Stimulated activated naive B cell treated with anti-CD40 and anti-IgM and Interleukin-4, amounts not matched to agents 10 μg/mL and 1 μg/mL and 100 μg/mL, for 72 hours (primary cell): ENCODE measurements at regions not wholly inside any gene's neighbourhood (a gene's known extent, or its start where the extent isn't known, plus 50 kb on each side); places are given as distances from the start of the nearest gene placed in this dataset.
"Not testable (repeated sequence)": the region's sequence is repeated elsewhere in the genome, so short reads cannot be mapped to it uniquely, and the experiment has no call there.

Experiments used
- ATAC-seq, 2 donors: fragments of 150-1000 bp; cut with Tn5 transposase; replicated peaks; 2 replicates each; pipeline ENCODE4 v1.10.0; 2021; ENCODE audit warnings: moderate library complexity in 1 of 2
- DNase-seq: peaks from one replicate; pipeline ENCODE4 v3.0.0; 2021
- H3K27ac Mint-ChIP-seq: one replicate; pipeline ENCODE4 v1.8.0; 2022; ENCODE audit warnings: mild to moderate bottlenecking, mixed read lengths
- H3K27me3 Mint-ChIP-seq, 2 donors: one replicate each; pipeline ENCODE4 v1.8.0; 2022; ENCODE audit warnings: mixed read lengths in 2 of 2
- H3K36me3 Mint-ChIP-seq, 2 donors: one replicate each; pipeline ENCODE4 v1.8.0; 2022; ENCODE audit warnings: mixed read lengths in 2 of 2, mild to moderate bottlenecking in 1 of 2
- H3K4me1 Mint-ChIP-seq, 2 donors: one replicate each; pipeline ENCODE4 v1.8.0; 2022; ENCODE audit warnings: mixed read lengths in 2 of 2, mild to moderate bottlenecking in 1 of 2
- H3K4me3 Mint-ChIP-seq, 2 donors: one replicate each; pipeline ENCODE4 v1.8.0; 2022; ENCODE audit warnings: mild to moderate bottlenecking in 2 of 2, mixed read lengths in 2 of 2, moderate library complexity in 1 of 2
- H3K9me3 Mint-ChIP-seq, 2 donors: one replicate each; pipeline ENCODE4 v1.8.0; 2022; ENCODE audit warnings: mixed read lengths in 2 of 2, mild to moderate bottlenecking in 1 of 2

DNA sequence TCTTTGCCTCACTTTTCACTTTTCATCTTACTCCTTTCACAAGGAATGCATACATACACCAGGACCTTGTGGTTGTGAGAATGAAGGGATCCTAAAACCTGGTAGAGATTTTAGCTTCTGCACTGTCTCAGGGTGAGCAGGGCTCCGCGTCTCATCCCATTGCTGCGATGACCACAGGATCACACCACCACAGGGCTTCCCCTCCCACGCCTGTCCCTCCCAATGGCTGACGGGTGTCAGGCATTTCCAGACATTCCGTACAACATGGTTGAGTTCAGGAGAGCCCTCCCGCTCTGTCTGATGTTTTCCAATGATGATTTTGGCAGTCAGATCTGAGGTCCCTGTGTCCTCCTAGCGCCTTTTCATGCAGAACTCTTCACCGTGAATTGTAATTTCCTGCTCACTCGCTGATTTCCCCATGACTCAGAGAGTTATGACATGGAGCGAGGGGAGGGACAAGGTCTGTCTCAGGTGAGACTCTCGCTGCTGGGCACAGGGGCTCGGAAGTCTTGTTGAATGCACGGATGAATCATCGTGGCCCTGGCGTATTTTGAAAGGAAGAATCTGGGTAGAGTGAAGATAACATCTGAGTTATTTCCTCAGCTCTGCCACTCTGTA, 102.8 kb downstream of the TEX29 start:
- no peak overlapping the region for H3K27ac Mint-ChIP-seq
- no peak for DNase-seq
- H3K4me1 Mint-ChIP-seq = no peaks in the 10 kb centered on the region
- H3K27me3 Mint-ChIP-seq = peaks cover 0 to 11% of the 10 kb centered on the region in 2 donors
- no peak for ATAC-seq
- H3K4me3 Mint-ChIP-seq = no peak overlapping the region
- H3K9me3 Mint-ChIP-seq = no peaks in the 10 kb centered on the region
- no peaks in the 10 kb centered on the region for H3K36me3 Mint-ChIP-seq

DNA sequence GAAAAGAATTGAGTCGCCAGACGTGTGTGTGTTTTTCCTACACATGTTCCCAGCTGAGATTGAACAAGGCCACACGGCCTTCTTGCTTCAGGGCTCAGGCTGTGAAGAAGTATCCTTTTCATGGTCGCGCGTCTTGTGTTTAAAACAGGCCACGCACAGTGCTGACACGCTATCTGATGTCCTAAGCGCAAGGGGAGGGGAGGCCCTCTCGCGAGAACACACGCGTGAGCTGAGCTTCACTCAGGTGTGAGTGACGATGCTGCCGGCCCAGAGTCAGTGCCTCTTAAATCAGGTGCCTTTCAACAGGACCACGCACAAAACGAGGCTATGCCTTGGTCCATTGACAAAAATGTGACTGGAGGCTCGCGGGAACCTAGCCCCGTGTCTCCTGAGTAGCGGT, 103.7 kb downstream of the TEX29 start:
- H3K27ac Mint-ChIP-seq = no peak overlapping the region

DNA sequence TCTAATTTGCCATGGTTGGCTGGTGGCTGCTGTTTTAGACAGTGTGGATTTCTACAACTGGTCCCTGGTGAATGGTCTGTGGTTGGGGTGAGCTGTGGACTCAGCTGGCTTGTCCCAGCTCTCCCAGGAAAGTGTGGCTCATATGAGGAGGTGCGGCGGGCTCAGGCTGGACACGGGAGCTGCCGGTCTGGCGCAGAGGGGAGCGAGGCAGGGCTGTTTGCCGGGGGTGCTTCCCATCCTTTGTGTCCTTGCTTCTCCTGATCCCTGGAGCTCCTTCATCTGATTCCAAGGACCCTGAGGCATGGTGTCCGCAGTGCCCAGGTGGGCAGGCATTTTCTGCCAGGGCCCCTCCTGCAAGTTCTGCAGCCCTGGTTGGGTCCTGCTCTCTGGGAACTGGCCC, 104.9 kb downstream of the TEX29 start:
- Mint-ChIP-seq H3K4me1 (no peaks in the 10 kb centered on the region), H3K27me3 (peaks cover 0 to 5% of the 10 kb centered on the region in 2 donors), H3K36me3 (no peaks in the 10 kb centered on the region), H3K9me3 (no peaks in the 10 kb centered on the region), H3K27ac (no peak overlapping the region), H3K4me3 (no peak overlapping the region)
- ATAC-seq (no peak), DNase-seq (no peak)

More for the DNA sequence above, 103.7 kb downstream of the TEX29 start:
- no peaks in the 10 kb centered on the region for H3K36me3 Mint-ChIP-seq
- H3K27me3 Mint-ChIP-seq = peaks cover 0 to 9% of the 10 kb centered on the region in 2 donors
- ATAC-seq (no peak), DNase-seq (no peak)
- no peaks in the 10 kb centered on the region for H3K4me1 Mint-ChIP-seq
- no peak overlapping the region for H3K4me3 Mint-ChIP-seq
- H3K9me3 Mint-ChIP-seq = no peaks in the 10 kb centered on the region

DNA sequence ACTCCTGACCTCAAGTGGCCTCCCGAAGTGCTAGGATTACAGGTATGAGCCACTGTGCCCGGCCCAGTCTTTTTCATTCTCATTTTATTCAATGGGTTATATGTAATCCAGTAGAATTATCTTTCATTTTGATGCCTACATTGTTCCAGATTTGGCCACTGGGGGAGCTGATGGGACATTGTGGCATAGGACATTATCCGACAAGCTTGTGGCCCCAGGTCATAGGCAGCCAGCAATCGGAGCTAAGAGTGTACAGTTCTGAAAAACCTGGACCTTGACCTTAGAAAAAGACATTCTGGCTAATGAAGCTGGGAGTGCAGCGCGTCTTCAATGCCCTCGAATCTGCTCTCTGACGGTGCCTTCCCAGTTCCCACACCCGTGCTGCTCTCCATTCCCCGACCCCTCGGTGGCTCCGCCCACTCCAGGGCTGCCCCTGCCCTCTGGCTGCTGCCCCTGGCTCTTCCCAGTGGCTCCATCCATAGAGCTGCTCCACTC, 108.7 kb downstream of the TEX29 start:
- Mint-ChIP-seq H3K4me1 (no peaks in the 10 kb centered on the region), H3K4me3 (no peak overlapping the region), H3K27me3 (peaks cover 16 to 20% of the 10 kb centered on the region in 2 donors), H3K27ac (no peak overlapping the region), H3K9me3 (no peaks in the 10 kb centered on the region), H3K36me3 (no peaks in the 10 kb centered on the region)
- DNase-seq = peak; percentile 9
- ATAC-seq = peak; percentile 80 to 86

DNA sequence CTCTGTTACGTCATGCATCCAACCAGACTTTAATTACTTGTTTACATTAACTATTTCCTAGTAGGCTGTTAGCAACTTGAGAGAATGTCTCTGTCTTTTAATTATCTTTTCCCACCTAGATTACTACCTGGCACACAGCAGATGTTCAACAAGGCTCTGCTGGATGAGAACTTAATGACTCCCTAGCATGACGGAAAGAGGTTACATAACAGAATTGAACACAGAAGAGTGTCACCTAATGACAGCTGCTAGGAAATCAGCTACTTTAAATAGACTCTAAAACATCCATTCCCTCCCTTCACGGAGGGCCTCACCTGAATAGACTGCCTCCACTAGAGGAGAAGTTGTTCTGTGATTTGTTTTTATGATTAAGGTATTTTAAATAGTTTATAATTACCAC, 110.8 kb downstream of the TEX29 start:
- Mint-ChIP-seq H3K4me3 (no peak overlapping the region), H3K36me3 (no peaks in the 10 kb centered on the region), H3K27me3 (peaks cover 26 to 30% of the 10 kb centered on the region in 2 donors), H3K4me1 (no peaks in the 10 kb centered on the region), H3K27ac (no peak overlapping the region), H3K9me3 (peaks cover 9% of the 10 kb centered on the region in 2 donors)
- ATAC-seq (no peak), DNase-seq (no peak)

DNA sequence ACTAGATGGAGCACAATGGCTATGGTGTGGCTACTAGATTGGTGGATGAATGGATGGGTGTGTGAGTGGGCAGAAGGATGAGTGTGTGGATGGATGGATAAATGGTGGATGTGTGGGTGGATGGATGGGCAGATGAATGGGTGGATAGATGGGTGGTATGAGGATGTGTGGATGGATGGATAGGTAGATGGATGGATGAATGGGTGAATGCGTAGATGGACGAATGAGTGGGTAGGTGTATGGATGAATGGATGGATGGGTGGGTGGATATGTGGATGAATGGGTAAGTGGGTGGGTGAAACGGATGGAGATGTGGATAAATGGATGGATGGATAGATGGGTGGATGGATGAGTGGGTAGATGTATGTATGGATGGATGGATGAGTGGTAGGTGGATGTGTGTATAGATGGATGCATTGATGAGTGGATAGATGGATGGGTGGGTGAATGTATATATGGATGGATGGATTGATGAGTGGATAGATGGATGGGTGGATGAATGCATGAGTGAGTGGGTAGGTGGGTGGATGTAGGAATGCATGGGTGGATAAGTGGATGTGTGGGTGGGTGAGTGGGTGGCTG, 114.2 kb downstream of the TEX29 start:
- ATAC-seq = no peak
- no peak for DNase-seq
- H3K4me1 Mint-ChIP-seq = no peaks in the 10 kb centered on the region
- no peak overlapping the region for H3K4me3 Mint-ChIP-seq
- peaks cover 26 to 30% of the 10 kb centered on the region in 2 donors for H3K27me3 Mint-ChIP-seq
- H3K36me3 Mint-ChIP-seq = no peaks in the 10 kb centered on the region
- no peak overlapping the region for H3K27ac Mint-ChIP-seq
- H3K9me3 Mint-ChIP-seq = peaks cover 9% of the 10 kb centered on the region in 2 donors

DNA sequence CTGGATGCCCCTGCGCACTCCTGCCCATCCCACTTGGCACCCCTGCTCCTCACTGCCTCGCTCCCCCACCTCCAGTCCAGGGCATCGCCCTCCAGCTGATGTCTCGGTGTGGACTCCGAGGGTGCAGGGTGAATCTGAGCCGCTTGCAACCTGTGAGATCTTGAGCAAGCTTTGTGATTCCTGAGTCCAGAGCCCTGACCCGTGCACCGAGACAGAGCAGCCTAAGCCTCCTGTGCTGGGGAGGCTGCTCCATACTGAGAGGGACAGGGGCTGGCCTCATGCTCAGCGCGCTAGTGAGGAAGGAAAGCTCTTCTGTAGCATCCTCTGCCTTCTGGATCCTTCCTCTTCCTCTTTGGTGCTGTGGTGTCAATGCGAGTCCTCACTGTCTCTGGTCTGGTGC, 116.0 kb downstream of the TEX29 start:
- ATAC-seq (no peak), DNase-seq (no peak)
- Mint-ChIP-seq H3K4me1 (no peaks in the 10 kb centered on the region), H3K27ac (no peak overlapping the region), H3K9me3 (peaks cover 9% of the 10 kb centered on the region in 2 donors), H3K36me3 (no peaks in the 10 kb centered on the region), H3K4me3 (no peak overlapping the region), H3K27me3 (peaks cover 23 to 26% of the 10 kb centered on the region in 2 donors)

DNA sequence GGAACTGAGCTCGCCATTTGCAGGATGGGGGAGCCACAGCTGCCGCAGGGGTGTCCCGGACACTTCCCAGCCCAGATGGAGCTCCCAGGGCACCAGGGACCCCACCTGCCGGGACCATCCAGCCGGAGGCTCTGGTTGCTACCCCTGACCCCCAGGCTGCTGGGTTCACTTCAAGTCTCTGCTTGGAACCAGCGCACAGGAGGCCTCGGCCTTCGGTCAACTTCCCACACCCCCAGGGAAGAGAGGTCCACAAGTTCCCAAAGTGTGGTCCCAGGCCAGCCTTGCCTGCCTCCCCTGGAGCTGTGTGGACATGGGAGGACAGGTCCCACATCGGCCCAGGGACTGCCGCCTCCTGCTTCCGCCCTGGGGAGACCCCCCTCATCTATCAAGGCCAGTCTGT, 117.0 kb downstream of the TEX29 start:
- DNase-seq (no peak), ATAC-seq (no peak)
- Mint-ChIP-seq H3K9me3 (peaks cover 9% of the 10 kb centered on the region in 2 donors), H3K27me3 (peaks cover 20 to 25% of the 10 kb centered on the region in 2 donors), H3K4me3 (no peak overlapping the region), H3K4me1 (no peaks in the 10 kb centered on the region), H3K27ac (no peak overlapping the region), H3K36me3 (no peaks in the 10 kb centered on the region)

DNA sequence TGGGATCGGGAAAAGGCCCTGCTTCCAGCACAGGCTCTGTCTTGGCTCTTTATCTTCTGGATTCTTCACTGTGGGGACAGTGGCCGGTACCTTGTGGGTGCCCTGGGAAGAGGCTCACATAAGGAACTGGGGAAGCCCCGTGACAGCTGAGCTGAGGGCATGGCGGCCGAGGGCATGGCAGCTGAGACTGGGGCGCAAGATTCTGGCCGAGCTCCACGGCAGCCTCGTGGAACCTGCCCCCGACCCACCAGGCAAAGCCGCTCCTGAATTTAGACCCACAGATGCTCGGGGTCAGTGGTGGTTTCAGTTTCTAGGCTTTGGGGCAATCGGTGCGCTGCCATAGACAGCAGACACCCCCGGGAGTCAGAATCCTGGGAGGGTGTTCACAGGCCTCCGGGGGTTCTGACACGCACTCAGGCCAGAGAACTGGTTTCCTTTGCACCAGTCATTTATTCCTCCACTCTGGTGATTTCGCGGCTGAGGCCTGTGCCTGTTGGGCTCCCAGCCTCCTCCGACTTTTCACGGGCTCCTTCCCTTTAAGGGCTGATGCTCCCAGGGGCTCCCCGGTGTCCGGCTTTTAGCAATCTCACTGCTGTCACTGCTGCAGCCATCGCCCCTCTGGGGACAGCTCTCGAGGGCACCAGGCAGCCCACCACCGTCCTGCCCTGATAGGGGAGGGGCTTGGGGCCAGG, 117.6 kb downstream of the TEX29 start:
- ATAC-seq = no peak
- DNase-seq = no peak
- Mint-ChIP-seq H3K4me3 (no peak overlapping the region), H3K36me3 (no peaks in the 10 kb centered on the region), H3K27me3 (peaks cover 18 to 23% of the 10 kb centered on the region in 2 donors), H3K4me1 (no peaks in the 10 kb centered on the region), H3K27ac (no peak overlapping the region), H3K9me3 (peaks cover 9% of the 10 kb centered on the region in 2 donors)

DNA sequence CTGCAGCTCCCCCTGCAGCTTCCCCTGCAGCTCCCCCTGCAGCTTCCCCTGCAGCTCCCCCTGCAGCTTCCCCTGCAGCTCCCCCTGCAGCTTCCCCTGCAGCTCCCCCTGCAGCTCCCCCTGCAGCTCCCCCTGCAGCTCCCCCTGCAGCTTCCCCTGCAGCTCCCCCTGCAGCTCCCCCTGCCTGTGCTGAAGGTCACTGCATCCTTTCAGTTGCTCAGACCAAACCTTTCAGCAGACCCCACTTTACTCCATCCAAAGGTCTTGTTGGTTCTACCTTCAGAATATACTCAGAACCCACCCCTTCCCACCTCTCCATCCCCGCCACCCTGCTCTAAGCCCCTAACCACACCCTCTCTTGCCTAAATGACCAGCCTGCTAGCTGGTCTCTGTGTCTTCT, 120.0 kb downstream of the TEX29 start:
- H3K27ac Mint-ChIP-seq, H3K9me3 Mint-ChIP-seq, H3K36me3 Mint-ChIP-seq, H3K4me1 Mint-ChIP-seq, H3K4me3 Mint-ChIP-seq, H3K27me3 Mint-ChIP-seq, DNase-seq, ATAC-seq: not testable (repeated sequence)

DNA sequence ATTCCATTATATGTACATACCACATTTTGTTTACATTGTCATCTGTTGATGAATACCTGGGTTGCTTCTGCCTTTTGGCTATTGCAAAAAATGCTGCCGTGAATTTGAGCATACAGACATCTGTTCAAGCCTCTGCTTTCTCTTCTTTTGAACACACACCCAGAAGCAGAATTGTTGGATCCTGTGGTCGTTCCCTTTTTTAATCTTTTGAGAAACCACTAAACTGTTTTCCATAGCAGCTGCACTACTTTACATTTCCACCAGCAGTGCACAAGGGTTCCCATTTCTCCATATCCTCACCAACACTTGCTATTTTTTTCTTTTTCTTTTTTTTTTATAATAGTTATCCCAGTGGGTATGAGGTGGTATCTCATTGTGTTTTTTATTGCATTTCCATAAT, 123.5 kb downstream of the TEX29 start:
- H3K4me1 Mint-ChIP-seq = no peaks in the 10 kb centered on the region
- H3K27ac Mint-ChIP-seq = no peak overlapping the region
- H3K36me3 Mint-ChIP-seq = peaks cover 0 to 4% of the 10 kb centered on the region in 2 donors
- peaks cover 13 to 19% of the 10 kb centered on the region in 2 donors for H3K27me3 Mint-ChIP-seq
- DNase-seq (no peak), ATAC-seq (no peak)
- H3K4me3 Mint-ChIP-seq = no peak overlapping the region
- peaks cover 9 to 14% of the 10 kb centered on the region in 2 donors for H3K9me3 Mint-ChIP-seq

DNA sequence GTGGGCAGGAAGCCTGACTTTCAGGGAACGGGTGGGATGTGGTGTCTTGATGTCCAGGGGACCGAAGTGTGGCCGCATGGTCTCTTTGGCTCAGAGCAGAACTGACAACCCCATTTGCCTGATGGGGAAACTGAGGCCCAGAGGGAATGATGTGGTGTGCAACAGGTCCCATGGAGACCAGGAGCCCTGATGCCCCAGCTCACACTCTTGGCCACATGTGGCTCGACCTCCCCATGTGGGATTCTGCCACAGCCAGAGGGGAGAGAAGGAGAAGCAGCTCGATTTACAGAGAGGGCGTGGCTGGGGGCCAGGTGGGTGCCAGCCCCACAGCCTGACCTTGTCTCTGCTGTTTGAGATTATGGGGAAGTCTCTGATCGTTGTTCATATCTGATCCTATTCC, 128.1 kb downstream of the TEX29 start:
- peaks cover 0 to 4% of the 10 kb centered on the region in 2 donors for H3K36me3 Mint-ChIP-seq
- ATAC-seq = no peak
- peaks cover 8 to 19% of the 10 kb centered on the region in 2 donors for H3K27me3 Mint-ChIP-seq
- H3K4me1 Mint-ChIP-seq = no peaks in the 10 kb centered on the region
- no peak overlapping the region for H3K4me3 Mint-ChIP-seq
- H3K9me3 Mint-ChIP-seq = peaks cover 9 to 14% of the 10 kb centered on the region in 2 donors
- no peak for DNase-seq
- H3K27ac Mint-ChIP-seq = no peak overlapping the region

DNA sequence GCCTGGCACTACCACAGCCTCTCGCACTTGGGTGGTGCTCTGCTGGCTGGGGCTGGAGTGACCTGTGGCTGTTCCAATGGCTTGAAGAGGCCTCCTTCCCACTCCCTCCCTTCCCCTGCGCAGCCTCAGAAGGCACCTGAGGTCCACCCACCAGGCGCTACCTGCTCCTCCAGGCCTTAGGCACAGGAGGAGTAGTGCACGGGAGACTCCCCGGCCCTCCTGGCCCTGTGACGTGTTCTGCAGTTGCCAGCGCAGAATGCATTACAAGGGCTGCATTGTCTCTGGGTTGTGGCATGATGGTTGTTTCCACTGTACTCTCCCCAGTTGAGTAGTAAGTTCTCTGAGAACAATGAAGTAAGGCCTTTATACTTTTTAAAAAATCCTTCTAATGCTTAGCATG, 128.6 kb downstream of the TEX29 start:
- ATAC-seq (no peak), DNase-seq (no peak)
- no peaks in the 10 kb centered on the region for H3K4me1 Mint-ChIP-seq
- peaks cover 0 to 4% of the 10 kb centered on the region in 2 donors for H3K36me3 Mint-ChIP-seq
- H3K27me3 Mint-ChIP-seq = peaks cover 8 to 19% of the 10 kb centered on the region in 2 donors
- H3K4me3 Mint-ChIP-seq = no peak overlapping the region
- no peak overlapping the region for H3K27ac Mint-ChIP-seq
- peaks cover 9 to 14% of the 10 kb centered on the region in 2 donors for H3K9me3 Mint-ChIP-seq

DNA sequence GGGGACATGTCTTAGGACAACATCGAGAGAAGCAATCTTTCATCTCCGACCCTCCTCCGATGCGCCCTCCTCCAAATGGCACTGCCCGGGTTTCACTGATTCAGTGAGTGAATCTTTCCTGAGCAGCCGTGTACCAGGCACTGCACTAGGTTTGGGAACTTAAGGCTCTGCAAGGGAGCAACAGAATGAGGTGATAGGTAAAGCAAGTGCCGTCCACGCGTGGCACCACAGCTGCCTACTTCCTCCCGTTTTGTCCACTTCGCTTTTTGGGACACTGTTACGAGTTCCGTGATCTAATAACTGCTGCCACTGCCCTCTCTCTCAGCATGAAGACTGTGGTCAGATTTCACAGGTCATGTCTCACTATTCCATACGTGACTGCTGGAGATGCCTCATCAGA, 131.0 kb downstream of the TEX29 start:
- peaks cover 7 to 12% of the 10 kb centered on the region in 2 donors for H3K27me3 Mint-ChIP-seq
- ATAC-seq (no peak), DNase-seq (no peak)
- no peaks in the 10 kb centered on the region for H3K4me1 Mint-ChIP-seq
- peaks cover 10% of the 10 kb centered on the region in 2 donors for H3K9me3 Mint-ChIP-seq
- peaks cover 0 to 4% of the 10 kb centered on the region in 2 donors for H3K36me3 Mint-ChIP-seq
- no peak overlapping the region for H3K4me3 Mint-ChIP-seq
- H3K27ac Mint-ChIP-seq = no peak overlapping the region
